Activated T-cell treated with anti-CD3 and anti-CD28 coated beads, Interleukin-2, amount 50 U/mL, for 4 hours (primary cell): ENCODE measurements at regions not wholly inside any gene's neighbourhood (a gene's known extent, or its start where the extent isn't known, plus 50 kb on each side); places are given as distances from the start of the nearest gene placed in this dataset.

Experiments used
- ATAC-seq, 2 donors: fragments of 200-7000 bp; cut with Tn5 transposase; one replicate each; pipeline ENCODE4 v1.10.0; 2021
- DNase-seq: peaks from one replicate; pipeline ENCODE4 v3.0.0-alpha.2; 2020
- H3K27me3 Mint-ChIP-seq: one replicate; pipeline ENCODE4 v1.8.0; 2021; ENCODE audit warnings: low read depth, mixed read lengths
- H3K36me3 Mint-ChIP-seq: one replicate; pipeline ENCODE4 v1.8.0; 2022; ENCODE audit warnings: mixed read lengths; ENCODE audit not compliant: insufficient read depth
- H3K4me1 Mint-ChIP-seq: one replicate; pipeline ENCODE4 v1.8.0; 2021; ENCODE audit warnings: low read depth, mixed read lengths
- H3K4me3 Mint-ChIP-seq: one replicate; pipeline ENCODE4 v1.8.0; 2021; ENCODE audit warnings: mild to moderate bottlenecking, moderate library complexity, mixed read lengths
- H3K9me3 Mint-ChIP-seq: one replicate; pipeline ENCODE4 v1.8.0; 2021; ENCODE audit warnings: mixed read lengths

GRCh38 chr20:52251136-52251700 is 59.6 kb upstream of the ZFP64 start:
- DNase-seq: no peak
- peaks cover 9% of the 10 kb centered on the region for H3K27me3 Mint-ChIP-seq
- no peaks in the 10 kb centered on the region for H3K36me3 Mint-ChIP-seq
- peaks cover 6% of the 10 kb centered on the region for H3K9me3 Mint-ChIP-seq
- H3K4me3 Mint-ChIP-seq: no peak overlapping the region
- ATAC-seq: no peak
- H3K4me1 Mint-ChIP-seq: no peaks in the 10 kb centered on the region

- Mint-ChIP-seq H3K27me3 (peaks cover 3% of the 10 kb centered on the region), H3K4me1 (no peaks in the 10 kb centered on the region), H3K4me3 (no peak overlapping the region), H3K36me3 (no peaks in the 10 kb centered on the region), H3K9me3 (no peaks in the 10 kb centered on the region)
- DNase-seq (no peak), ATAC-seq (no peak)
These were observed 56.0 kb upstream of the ZFP64 start for GRCh38 chr20:52247548-52247947.

- Mint-ChIP-seq H3K27me3 (peaks cover 3% of the 10 kb centered on the region), H3K9me3 (no peaks in the 10 kb centered on the region), H3K4me1 (no peaks in the 10 kb centered on the region), H3K36me3 (no peaks in the 10 kb centered on the region), H3K4me3 (no peak overlapping the region)
- ATAC-seq: no peak
- DNase-seq: no peak
These were observed 54.8 kb upstream of the ZFP64 start for GRCh38 chr20:52246366-52246765.

GRCh38 chr20:52244702-52245101 is 53.1 kb upstream of the ZFP64 start:
- Mint-ChIP-seq H3K4me3 (no peak overlapping the region), H3K27me3 (peaks cover 3% of the 10 kb centered on the region), H3K4me1 (no peaks in the 10 kb centered on the region), H3K9me3 (no peaks in the 10 kb centered on the region), H3K36me3 (no peaks in the 10 kb centered on the region)
- no peak for DNase-seq
- no peak for ATAC-seq

GRCh38 chr20:52242237-52243230 is 51.0 kb upstream of the ZFP64 start:
- H3K4me1 Mint-ChIP-seq: no peaks in the 10 kb centered on the region
- ATAC-seq (no peak), DNase-seq (no peak)
- H3K27me3 Mint-ChIP-seq: no peaks in the 10 kb centered on the region
- no peak overlapping the region for H3K4me3 Mint-ChIP-seq
- no peaks in the 10 kb centered on the region for H3K9me3 Mint-ChIP-seq
- no peaks in the 10 kb centered on the region for H3K36me3 Mint-ChIP-seq
